Testis (tissue), 2 donors: ENCODE measurements at regions not wholly inside any gene's neighbourhood (a gene's known extent, or its start where the extent isn't known, plus 50 kb on each side); places are given as distances from the start of the nearest gene placed in this dataset.

Source experiments
- POLR2A ChIP-seq: fragments of 450-650 bp; IDR thresholded peaks from one replicate; pipeline ENCODE4 v1.6.1; 2017; ENCODE audit warnings: antibody characterized with exemption, mild to moderate bottlenecking, moderate library complexity
- TF ChIP-seq, protein P1 (sequence below), 3 experiments: fragments of 450-650 bp in 2 of 3; fragments of 200-600 bp in 1 of 3; sonication (generic) in 1 of 3; IDR thresholded peaks; one replicate each; pipeline ENCODE4 v1.5.1; 2016 to 2019; ENCODE audit warnings: antibody characterized with exemption in 3 of 3, mild to moderate bottlenecking in 2 of 3, moderate library complexity in 1 of 3

DNA sequence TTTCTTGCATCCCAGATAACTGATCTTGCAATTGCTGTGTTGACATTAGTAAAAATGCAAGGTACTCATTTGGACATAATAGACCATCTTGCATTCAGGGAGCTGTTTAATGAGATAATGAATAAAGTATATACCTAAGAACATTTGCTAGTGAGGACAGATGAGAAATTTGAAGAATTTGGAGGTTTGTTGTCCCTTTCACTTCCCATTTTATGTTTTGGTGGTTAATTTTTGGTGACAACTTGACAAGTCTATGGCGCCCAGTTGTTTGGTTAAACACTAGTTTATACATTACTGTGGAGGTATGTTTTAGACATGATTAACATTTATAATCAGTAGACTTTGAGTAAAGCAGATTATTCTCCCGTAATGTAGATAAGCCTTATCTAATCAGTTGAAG is 300.2 kb upstream of the SYNCRIP start:
- TF ChIP-seq, protein P1, sequence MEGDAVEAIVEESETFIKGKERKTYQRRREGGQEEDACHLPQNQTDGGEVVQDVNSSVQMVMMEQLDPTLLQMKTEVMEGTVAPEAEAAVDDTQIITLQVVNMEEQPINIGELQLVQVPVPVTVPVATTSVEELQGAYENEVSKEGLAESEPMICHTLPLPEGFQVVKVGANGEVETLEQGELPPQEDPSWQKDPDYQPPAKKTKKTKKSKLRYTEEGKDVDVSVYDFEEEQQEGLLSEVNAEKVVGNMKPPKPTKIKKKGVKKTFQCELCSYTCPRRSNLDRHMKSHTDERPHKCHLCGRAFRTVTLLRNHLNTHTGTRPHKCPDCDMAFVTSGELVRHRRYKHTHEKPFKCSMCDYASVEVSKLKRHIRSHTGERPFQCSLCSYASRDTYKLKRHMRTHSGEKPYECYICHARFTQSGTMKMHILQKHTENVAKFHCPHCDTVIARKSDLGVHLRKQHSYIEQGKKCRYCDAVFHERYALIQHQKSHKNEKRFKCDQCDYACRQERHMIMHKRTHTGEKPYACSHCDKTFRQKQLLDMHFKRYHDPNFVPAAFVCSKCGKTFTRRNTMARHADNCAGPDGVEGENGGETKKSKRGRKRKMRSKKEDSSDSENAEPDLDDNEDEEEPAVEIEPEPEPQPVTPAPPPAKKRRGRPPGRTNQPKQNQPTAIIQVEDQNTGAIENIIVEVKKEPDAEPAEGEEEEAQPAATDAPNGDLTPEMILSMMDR (IDR thresholded peaks at IDR 0.05) = no peak
- no peak for TF ChIP-seq POLR2A
